ENCODE measurements at regions not wholly inside any gene's neighbourhood (a gene's known extent, or its start where the extent isn't known, plus 50 kb on each side); places are given as distances from the start of the nearest gene placed in this dataset.
"Not testable (repeated sequence)": the region's sequence is repeated elsewhere in the genome, so short reads cannot be mapped to it uniquely, and the experiment has no call there.

DNA sequence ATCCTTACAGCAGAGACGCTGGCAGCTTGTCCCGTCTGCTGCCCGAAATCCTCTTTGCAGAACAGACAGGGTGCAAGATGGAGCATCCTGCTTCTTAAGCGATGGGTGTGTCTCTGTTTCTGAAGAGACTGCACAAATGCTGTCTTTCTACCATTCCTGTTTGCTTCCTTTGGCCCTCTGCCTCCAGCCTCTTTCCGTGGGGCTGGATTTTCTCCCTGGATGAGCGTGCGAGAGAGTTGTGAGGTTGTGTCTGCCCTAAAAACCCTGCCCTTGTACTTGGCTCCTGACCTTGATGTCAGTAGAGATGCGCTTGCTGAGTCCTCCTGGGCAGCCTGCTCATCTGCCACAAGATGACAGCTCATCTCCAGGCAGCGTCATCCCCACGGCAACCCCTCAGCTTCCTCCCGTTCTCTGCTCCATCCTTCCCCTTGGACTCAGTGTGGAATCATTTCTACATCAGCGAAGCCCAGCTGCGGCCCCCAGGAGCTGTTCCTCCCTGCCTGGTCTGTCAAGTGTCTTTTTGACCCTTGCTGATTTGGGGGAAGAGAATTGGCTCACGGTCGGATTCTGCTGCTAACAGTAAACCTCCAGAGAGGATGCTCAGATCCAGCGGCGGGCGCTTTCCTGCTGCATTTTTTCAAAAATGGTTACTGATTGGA lies 246.2 kb downstream of the ASMT start:
- no peak overlapping the region for H2AFZ ChIP-seq (replicated peaks)
- Mint-ChIP-seq H3K9me3 (no peaks in the 10 kb centered on the region), H3K4me3 (no peak overlapping the region), H3K4me1 (peaks cover 9% of the 10 kb centered on the region), H3K27me3 (ENCODE audit: insufficient read depth, low read depth) (peaks cover 8% of the 10 kb centered on the region), H3K27ac (peak overlapping the region; percentile 4), H3K36me3 (no peaks in the 10 kb centered on the region)
- H3K36me3 ChIP-seq, result no peaks in the 10 kb centered on the region
- DNase-seq (ENCODE audit: low spot score), result no peak
- H3K27me3 ChIP-seq, result no peaks in the 10 kb centered on the region
- H3K9ac ChIP-seq, result no peak overlapping the region
- H3K4me1 ChIP-seq, result no peaks in the 10 kb centered on the region
- H3K4me2 ChIP-seq, result no peak overlapping the region
- H3K27ac ChIP-seq, result no peak overlapping the region
- H3K9me3 ChIP-seq (ENCODE audit: low read depth), result no peaks in the 10 kb centered on the region
- no peaks in the 10 kb centered on the region for H3F3A ChIP-seq (ENCODE audit: low read depth)
- no peaks in the 10 kb centered on the region for H3K79me2 ChIP-seq (ENCODE audit: low read depth)
- no peaks in the 10 kb centered on the region for H4K20me1 ChIP-seq (ENCODE audit: low read depth)
- no peak overlapping the region for H3K4me3 ChIP-seq
- TF ChIP-seq EZH2 (IDR thresholded peaks at IDR 0.05) (no peak), EZH2phosphoT487 (IDR thresholded peaks at IDR 0.05) (no peak)
- TF ChIP-seq, protein P1, sequence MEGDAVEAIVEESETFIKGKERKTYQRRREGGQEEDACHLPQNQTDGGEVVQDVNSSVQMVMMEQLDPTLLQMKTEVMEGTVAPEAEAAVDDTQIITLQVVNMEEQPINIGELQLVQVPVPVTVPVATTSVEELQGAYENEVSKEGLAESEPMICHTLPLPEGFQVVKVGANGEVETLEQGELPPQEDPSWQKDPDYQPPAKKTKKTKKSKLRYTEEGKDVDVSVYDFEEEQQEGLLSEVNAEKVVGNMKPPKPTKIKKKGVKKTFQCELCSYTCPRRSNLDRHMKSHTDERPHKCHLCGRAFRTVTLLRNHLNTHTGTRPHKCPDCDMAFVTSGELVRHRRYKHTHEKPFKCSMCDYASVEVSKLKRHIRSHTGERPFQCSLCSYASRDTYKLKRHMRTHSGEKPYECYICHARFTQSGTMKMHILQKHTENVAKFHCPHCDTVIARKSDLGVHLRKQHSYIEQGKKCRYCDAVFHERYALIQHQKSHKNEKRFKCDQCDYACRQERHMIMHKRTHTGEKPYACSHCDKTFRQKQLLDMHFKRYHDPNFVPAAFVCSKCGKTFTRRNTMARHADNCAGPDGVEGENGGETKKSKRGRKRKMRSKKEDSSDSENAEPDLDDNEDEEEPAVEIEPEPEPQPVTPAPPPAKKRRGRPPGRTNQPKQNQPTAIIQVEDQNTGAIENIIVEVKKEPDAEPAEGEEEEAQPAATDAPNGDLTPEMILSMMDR (IDR thresholded peaks at IDR 0.05), result no peak

- H3K79me2 ChIP-seq (ENCODE audit: low read depth); H3K4me3 ChIP-seq; H3K9me3 ChIP-seq (ENCODE audit: low read depth); H4K20me1 ChIP-seq (ENCODE audit: low read depth); H3K9me3 Mint-ChIP-seq; H2AFZ ChIP-seq (replicated peaks); H3K4me1 ChIP-seq; H3K27me3 Mint-ChIP-seq (ENCODE audit: insufficient read depth, low read depth); H3K36me3 ChIP-seq; H3K27ac Mint-ChIP-seq; H3K4me1 Mint-ChIP-seq; H3K9ac ChIP-seq; H3K27me3 ChIP-seq; H3K4me3 Mint-ChIP-seq; H3F3A ChIP-seq (ENCODE audit: low read depth); H3K4me2 ChIP-seq; DNase-seq (ENCODE audit: low spot score); H3K27ac ChIP-seq; H3K36me3 Mint-ChIP-seq: not testable (repeated sequence)
These were observed 249.1 kb downstream of the ASMT start for GRCh38 chrX:1863995-1864394.

GRCh38 chrX:1870421-1870820 lies 255.6 kb downstream of the ASMT start:
- Histone ChIP-seq H3K27ac (no peak overlapping the region), H2AFZ (replicated peaks) (no peak overlapping the region), H3K27me3 (no peaks in the 10 kb centered on the region), H3F3A (ENCODE audit: low read depth) (no peaks in the 10 kb centered on the region), H3K4me2 (no peak overlapping the region), H3K9me3 (ENCODE audit: low read depth) (no peaks in the 10 kb centered on the region), H3K79me2 (ENCODE audit: low read depth) (no peaks in the 10 kb centered on the region), H3K36me3 (no peaks in the 10 kb centered on the region), H3K4me1 (no peaks in the 10 kb centered on the region), H3K9ac (no peak overlapping the region), H4K20me1 (ENCODE audit: low read depth) (no peaks in the 10 kb centered on the region), H3K4me3 (no peak overlapping the region)
- DNase-seq (ENCODE audit: low spot score), result no peak
- Mint-ChIP-seq H3K4me3 (no peak overlapping the region), H3K27me3 (ENCODE audit: insufficient read depth, low read depth) (peaks cover 4% of the 10 kb centered on the region), H3K9me3 (no peaks in the 10 kb centered on the region), H3K4me1 (no peaks in the 10 kb centered on the region), H3K36me3 (no peaks in the 10 kb centered on the region), H3K27ac (no peak overlapping the region)
- TF ChIP-seq EZH2phosphoT487 (IDR thresholded peaks at IDR 0.05) (no peak), EZH2 (IDR thresholded peaks at IDR 0.05) (no peak)
- TF ChIP-seq, protein P1 (IDR thresholded peaks at IDR 0.05), result no peak

GRCh38 chrX:1871887-1872286 lies 257.0 kb downstream of the ASMT start:
- Histone ChIP-seq H3K9ac (no peak overlapping the region), H4K20me1 (ENCODE audit: low read depth) (no peaks in the 10 kb centered on the region), H3K4me1 (no peaks in the 10 kb centered on the region), H3K79me2 (ENCODE audit: low read depth) (no peaks in the 10 kb centered on the region), H2AFZ (replicated peaks) (no peak overlapping the region), H3K27ac (no peak overlapping the region), H3K4me2 (no peak overlapping the region), H3F3A (ENCODE audit: low read depth) (no peaks in the 10 kb centered on the region), H3K9me3 (ENCODE audit: low read depth) (no peaks in the 10 kb centered on the region), H3K36me3 (no peaks in the 10 kb centered on the region), H3K4me3 (no peak overlapping the region), H3K27me3 (no peaks in the 10 kb centered on the region)
- H3K36me3 Mint-ChIP-seq, result no peaks in the 10 kb centered on the region
- H3K4me3 Mint-ChIP-seq, result no peak overlapping the region
- DNase-seq (ENCODE audit: low spot score), result no peak
- TF ChIP-seq EZH2phosphoT487 (IDR thresholded peaks at IDR 0.05) (no peak), EZH2 (IDR thresholded peaks at IDR 0.05) (no peak)
- TF ChIP-seq, protein P1 (IDR thresholded peaks at IDR 0.05), result no peak
- H3K27ac Mint-ChIP-seq, result no peak overlapping the region
- H3K27me3 Mint-ChIP-seq (ENCODE audit: insufficient read depth, low read depth), result peaks cover 8% of the 10 kb centered on the region
- H3K9me3 Mint-ChIP-seq, result no peaks in the 10 kb centered on the region
- no peaks in the 10 kb centered on the region for H3K4me1 Mint-ChIP-seq

Data from neural progenitor cell (in vitro differentiated cells).